HepG2 (cell line): ENCODE measurements at regions not wholly inside any gene's neighbourhood (a gene's known extent, or its start where the extent isn't known, plus 50 kb on each side); places are given as distances from the start of the nearest gene placed in this dataset.

Experiments
- ISL2 ChIP-seq: sonication (generic); formaldehyde crosslinking; IDR thresholded peaks from 2 replicates; pipeline ENCODE4 v1.5.0; 2020; ENCODE audit warnings: missing genetic modification reagents
- RAD21 ChIP-seq: fragments of 450-650 bp; formaldehyde crosslinking; IDR thresholded peaks from 2 replicates; pipeline ENCODE4 v1.5.0; 2020; ENCODE audit warnings: mild to moderate bottlenecking
- RBM22 ChIP-seq: fragments of 200-400 bp; formaldehyde crosslinking; optimal IDR thresholded peaks from 2 replicates; pipeline ENCODE3; 2017; ENCODE audit warnings: mild to moderate bottlenecking, low read length, moderate library complexity
- TF ChIP-seq, protein P1 (sequence below): sonication (generic); formaldehyde crosslinking; IDR thresholded peaks from 2 replicates; pipeline ENCODE4 v1.5.0; 2020; ENCODE audit warnings: mild to moderate bottlenecking, missing genetic modification reagents, moderate library complexity
- TF ChIP-seq, protein P2 (sequence below): sonication (generic); formaldehyde crosslinking; IDR thresholded peaks from 2 replicates; pipeline ENCODE4 v1.5.1; 2020; ENCODE audit warnings: mild to moderate bottlenecking, missing genetic modification reagents, borderline replicate concordance
- TF ChIP-seq, protein P3 (sequence below): sonication (generic); formaldehyde crosslinking; IDR thresholded peaks from 2 replicates; pipeline ENCODE4 v1.4.0; 2020; ENCODE audit warnings: missing genetic modification reagents, borderline replicate concordance

- no peak for TF ChIP-seq ISL2 (CRISPR knock-in tag)
- TF ChIP-seq, protein P1, sequence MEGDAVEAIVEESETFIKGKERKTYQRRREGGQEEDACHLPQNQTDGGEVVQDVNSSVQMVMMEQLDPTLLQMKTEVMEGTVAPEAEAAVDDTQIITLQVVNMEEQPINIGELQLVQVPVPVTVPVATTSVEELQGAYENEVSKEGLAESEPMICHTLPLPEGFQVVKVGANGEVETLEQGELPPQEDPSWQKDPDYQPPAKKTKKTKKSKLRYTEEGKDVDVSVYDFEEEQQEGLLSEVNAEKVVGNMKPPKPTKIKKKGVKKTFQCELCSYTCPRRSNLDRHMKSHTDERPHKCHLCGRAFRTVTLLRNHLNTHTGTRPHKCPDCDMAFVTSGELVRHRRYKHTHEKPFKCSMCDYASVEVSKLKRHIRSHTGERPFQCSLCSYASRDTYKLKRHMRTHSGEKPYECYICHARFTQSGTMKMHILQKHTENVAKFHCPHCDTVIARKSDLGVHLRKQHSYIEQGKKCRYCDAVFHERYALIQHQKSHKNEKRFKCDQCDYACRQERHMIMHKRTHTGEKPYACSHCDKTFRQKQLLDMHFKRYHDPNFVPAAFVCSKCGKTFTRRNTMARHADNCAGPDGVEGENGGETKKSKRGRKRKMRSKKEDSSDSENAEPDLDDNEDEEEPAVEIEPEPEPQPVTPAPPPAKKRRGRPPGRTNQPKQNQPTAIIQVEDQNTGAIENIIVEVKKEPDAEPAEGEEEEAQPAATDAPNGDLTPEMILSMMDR (CRISPR knock-in tag), result no peak
- TF ChIP-seq, protein P2, sequence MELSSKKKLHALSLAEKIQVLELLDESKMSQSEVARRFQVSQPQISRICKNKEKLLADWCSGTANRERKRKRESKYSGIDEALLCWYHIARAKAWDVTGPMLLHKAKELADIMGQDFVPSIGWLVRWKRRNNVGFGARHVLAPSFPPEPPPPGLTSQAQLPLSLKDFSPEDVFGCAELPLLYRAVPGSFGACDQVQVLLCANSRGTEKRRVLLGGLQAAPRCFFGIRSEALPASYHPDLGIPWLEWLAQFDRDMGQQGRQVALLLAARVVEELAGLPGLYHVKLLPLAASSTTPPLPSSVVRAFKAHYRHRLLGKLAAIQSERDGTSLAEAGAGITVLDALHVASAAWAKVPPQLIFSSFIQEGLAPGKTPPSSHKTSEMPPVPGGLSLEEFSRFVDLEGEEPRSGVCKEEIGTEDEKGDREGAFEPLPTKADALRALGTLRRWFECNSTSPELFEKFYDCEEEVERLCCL (CRISPR knock-in tag), result no peak
- TF ChIP-seq, protein P3, sequence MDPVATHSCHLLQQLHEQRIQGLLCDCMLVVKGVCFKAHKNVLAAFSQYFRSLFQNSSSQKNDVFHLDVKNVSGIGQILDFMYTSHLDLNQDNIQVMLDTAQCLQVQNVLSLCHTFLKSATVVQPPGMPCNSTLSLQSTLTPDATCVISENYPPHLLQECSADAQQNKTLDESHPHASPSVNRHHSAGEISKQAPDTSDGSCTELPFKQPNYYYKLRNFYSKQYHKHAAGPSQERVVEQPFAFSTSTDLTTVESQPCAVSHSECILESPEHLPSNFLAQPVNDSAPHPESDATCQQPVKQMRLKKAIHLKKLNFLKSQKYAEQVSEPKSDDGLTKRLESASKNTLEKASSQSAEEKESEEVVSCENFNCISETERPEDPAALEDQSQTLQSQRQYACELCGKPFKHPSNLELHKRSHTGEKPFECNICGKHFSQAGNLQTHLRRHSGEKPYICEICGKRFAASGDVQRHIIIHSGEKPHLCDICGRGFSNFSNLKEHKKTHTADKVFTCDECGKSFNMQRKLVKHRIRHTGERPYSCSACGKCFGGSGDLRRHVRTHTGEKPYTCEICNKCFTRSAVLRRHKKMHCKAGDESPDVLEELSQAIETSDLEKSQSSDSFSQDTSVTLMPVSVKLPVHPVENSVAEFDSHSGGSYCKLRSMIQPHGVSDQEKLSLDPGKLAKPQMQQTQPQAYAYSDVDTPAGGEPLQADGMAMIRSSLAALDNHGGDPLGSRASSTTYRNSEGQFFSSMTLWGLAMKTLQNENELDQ (CRISPR knock-in tag), result no peak
- no peak for TF ChIP-seq RAD21 (CRISPR knock-in tag)
- TF ChIP-seq RBM22, result no peak
Observed at GRCh38 chr21:16279731-16280581, 550.2 kb downstream of the USP25 start.
